Neural progenitor cell (in vitro differentiated cells): ENCODE measurements at regions not wholly inside any gene's neighbourhood (a gene's known extent, or its start where the extent isn't known, plus 50 kb on each side); places are given as distances from the start of the nearest gene placed in this dataset.

Source experiments
- DNase-seq: peaks from one replicate; pipeline ENCODE4 v3.0.0-alpha.2; 2016; ENCODE audit warnings: low spot score
- H2AFZ ChIP-seq: fragments of 200-600 bp; sonication (generic); replicated peaks from 2 replicates; pipeline ENCODE4 v1.6.1; 2016; ENCODE audit warnings: antibody characterized with exemption
- H3F3A ChIP-seq: fragments of 200-600 bp; sonication (generic); 2 replicates; pipeline ENCODE4 v1.6.1; 2016; ENCODE audit warnings: antibody characterized with exemption, low read depth
- H3K27ac ChIP-seq: fragments of 200-600 bp; sonication (generic); 2 replicates; pipeline ENCODE4 v1.5.1; 2016; ENCODE audit warnings: mild to moderate bottlenecking
- H3K27me3 ChIP-seq: fragments of 200-600 bp; sonication (generic); 2 replicates; pipeline ENCODE4 v1.6.1; 2016; ENCODE audit warnings: mild to moderate bottlenecking, moderate library complexity
- H3K36me3 ChIP-seq: fragments of 200-600 bp; sonication (generic); 2 replicates; pipeline ENCODE4 v1.5.1; 2016
- H3K4me1 ChIP-seq: fragments of 200-600 bp; sonication (generic); 2 replicates; pipeline ENCODE4 v1.6.1; 2016; ENCODE audit warnings: mixed run types
- H3K4me2 ChIP-seq: fragments of 200-600 bp; sonication (generic); 2 replicates; pipeline ENCODE4 v1.6.1; 2016
- H3K4me3 ChIP-seq: fragments of 200-600 bp; sonication (generic); 2 replicates; pipeline ENCODE4 v1.5.1; 2016
- H3K79me2 ChIP-seq: fragments of 200-600 bp; sonication (generic); 2 replicates; pipeline ENCODE4 v1.6.1; 2016; ENCODE audit warnings: low read depth
- H3K9ac ChIP-seq: fragments of 200-600 bp; sonication (generic); 2 replicates; pipeline ENCODE4 v1.6.1; 2016
- H3K9me3 ChIP-seq: fragments of 200-600 bp; sonication (generic); 2 replicates; pipeline ENCODE4 v1.5.1; 2016; ENCODE audit warnings: low read depth
- H4K20me1 ChIP-seq: fragments of 200-600 bp; sonication (generic); 2 replicates; pipeline ENCODE4 v1.6.1; 2016; ENCODE audit warnings: low read depth
- H3K27ac Mint-ChIP-seq: 3 replicates; pipeline ENCODE4 v1.8.0; 2021; ENCODE audit warnings: mixed read lengths
- H3K27me3 Mint-ChIP-seq: 2 replicates; pipeline ENCODE4 v1.8.0; 2022; ENCODE audit warnings: low read depth, mild to moderate bottlenecking, inconsistent platforms, moderate library complexity, mixed read lengths; ENCODE audit not compliant: insufficient read depth
- H3K36me3 Mint-ChIP-seq: 3 replicates; pipeline ENCODE4 v1.8.0; 2021; ENCODE audit warnings: mixed read lengths
- H3K4me1 Mint-ChIP-seq: 3 replicates; pipeline ENCODE4 v1.8.0; 2021; ENCODE audit warnings: mixed read lengths
- H3K4me3 Mint-ChIP-seq: 3 replicates; pipeline ENCODE4 v1.8.0; 2021; ENCODE audit warnings: mild to moderate bottlenecking, moderate library complexity, mixed read lengths
- H3K9me3 Mint-ChIP-seq: 3 replicates; pipeline ENCODE4 v1.8.0; 2020; ENCODE audit warnings: mixed read lengths
- EZH2 ChIP-seq: fragments of 200-600 bp; sonication (generic); IDR thresholded peaks from 2 replicates; pipeline ENCODE4 v1.6.1; 2017; ENCODE audit warnings: antibody characterized with exemption, mild to moderate bottlenecking, moderate library complexity
- EZH2phosphoT487 ChIP-seq: fragments of 200-600 bp; sonication (generic); IDR thresholded peaks from 2 replicates; pipeline ENCODE4 v1.6.1; 2017; ENCODE audit warnings: antibody characterized with exemption
- TF ChIP-seq, protein P1 (sequence below): fragments of 200-600 bp; sonication (generic); IDR thresholded peaks from 2 replicates; pipeline ENCODE4 v1.5.1; 2017; ENCODE audit warnings: antibody characterized with exemption, mild to moderate bottlenecking

DNA sequence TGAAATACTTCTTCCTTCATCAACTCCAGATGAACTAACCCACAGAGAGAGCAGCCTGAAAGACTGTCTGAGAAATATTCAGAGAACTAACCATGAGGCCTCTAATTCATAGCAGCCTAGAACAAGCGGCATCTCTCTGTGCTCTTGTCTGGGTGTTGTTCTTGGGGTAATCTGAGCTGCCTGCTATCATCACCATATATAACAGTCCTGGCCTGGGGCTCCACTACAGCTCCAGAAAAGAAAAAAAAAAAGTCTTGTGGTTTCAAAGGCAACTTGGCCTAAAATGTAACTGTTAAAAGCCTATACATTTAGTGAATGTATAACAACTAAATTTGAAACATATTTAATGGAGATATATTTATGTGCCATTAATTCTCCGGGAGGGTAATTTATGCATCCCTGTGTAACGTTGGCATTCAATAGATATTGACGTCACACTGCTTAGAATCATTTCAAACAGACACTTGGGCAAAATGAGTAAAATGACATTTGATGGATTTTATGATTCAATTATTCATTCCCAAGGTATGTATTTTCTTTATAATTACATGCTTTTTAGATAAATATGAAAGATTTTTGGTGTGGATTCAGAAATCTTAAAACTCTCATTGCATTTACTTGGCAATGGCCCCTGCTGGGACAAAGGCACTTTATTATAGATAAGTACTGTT, 294.3 kb downstream of the HRH4 start:
- Mint-ChIP-seq H3K4me3 (no peak overlapping the region), H3K4me1 (peaks cover 24% of the 10 kb centered on the region), H3K9me3 (no peaks in the 10 kb centered on the region), H3K36me3 (no peaks in the 10 kb centered on the region), H3K27ac (no peak overlapping the region), H3K27me3 (peaks cover 6% of the 10 kb centered on the region)
- Histone ChIP-seq H4K20me1 (no peaks in the 10 kb centered on the region), H3K9ac (no peak overlapping the region), H3K27me3 (no peaks in the 10 kb centered on the region), H3K4me3 (no peak overlapping the region), H3K27ac (no peak overlapping the region), H3F3A (no peaks in the 10 kb centered on the region), H3K79me2 (no peaks in the 10 kb centered on the region), H3K4me1 (no peaks in the 10 kb centered on the region), H2AFZ (no peak overlapping the region), H3K4me2 (no peak overlapping the region), H3K9me3 (no peaks in the 10 kb centered on the region), H3K36me3 (no peaks in the 10 kb centered on the region)
- TF ChIP-seq EZH2, result no peak
- no peak for TF ChIP-seq EZH2phosphoT487
- TF ChIP-seq, protein P1, sequence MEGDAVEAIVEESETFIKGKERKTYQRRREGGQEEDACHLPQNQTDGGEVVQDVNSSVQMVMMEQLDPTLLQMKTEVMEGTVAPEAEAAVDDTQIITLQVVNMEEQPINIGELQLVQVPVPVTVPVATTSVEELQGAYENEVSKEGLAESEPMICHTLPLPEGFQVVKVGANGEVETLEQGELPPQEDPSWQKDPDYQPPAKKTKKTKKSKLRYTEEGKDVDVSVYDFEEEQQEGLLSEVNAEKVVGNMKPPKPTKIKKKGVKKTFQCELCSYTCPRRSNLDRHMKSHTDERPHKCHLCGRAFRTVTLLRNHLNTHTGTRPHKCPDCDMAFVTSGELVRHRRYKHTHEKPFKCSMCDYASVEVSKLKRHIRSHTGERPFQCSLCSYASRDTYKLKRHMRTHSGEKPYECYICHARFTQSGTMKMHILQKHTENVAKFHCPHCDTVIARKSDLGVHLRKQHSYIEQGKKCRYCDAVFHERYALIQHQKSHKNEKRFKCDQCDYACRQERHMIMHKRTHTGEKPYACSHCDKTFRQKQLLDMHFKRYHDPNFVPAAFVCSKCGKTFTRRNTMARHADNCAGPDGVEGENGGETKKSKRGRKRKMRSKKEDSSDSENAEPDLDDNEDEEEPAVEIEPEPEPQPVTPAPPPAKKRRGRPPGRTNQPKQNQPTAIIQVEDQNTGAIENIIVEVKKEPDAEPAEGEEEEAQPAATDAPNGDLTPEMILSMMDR, result no peak
- no peak for DNase-seq

DNA sequence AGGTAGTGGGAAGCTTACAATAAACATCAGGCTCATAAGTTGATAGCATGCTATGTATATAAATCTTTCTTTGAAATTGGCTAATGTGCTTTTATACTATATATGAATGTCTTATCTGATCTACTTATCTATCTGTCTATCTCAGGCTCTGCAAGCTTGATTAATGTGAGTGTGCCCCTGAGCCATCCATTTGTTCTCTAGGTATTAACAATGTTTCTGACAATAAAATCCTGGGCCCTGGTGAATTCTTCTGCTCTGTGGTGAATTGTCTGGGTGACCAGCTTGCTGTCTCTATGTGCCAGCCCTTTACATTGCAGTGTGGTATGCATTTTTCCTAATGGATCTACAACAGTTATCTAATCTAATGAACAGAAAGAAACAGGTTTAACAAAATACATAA, 295.9 kb downstream of the HRH4 start:
- Histone ChIP-seq H3K4me1 (no peaks in the 10 kb centered on the region), H3K27ac (no peak overlapping the region), H3K36me3 (no peaks in the 10 kb centered on the region), H3K9me3 (no peaks in the 10 kb centered on the region), H3K4me3 (no peak overlapping the region), H3K27me3 (no peaks in the 10 kb centered on the region), H2AFZ (no peak overlapping the region), H3K4me2 (no peak overlapping the region), H3F3A (no peaks in the 10 kb centered on the region), H3K9ac (no peak overlapping the region), H4K20me1 (no peaks in the 10 kb centered on the region), H3K79me2 (no peaks in the 10 kb centered on the region)
- DNase-seq, result no peak
- no peaks in the 10 kb centered on the region for H3K36me3 Mint-ChIP-seq
- no peak overlapping the region for H3K4me3 Mint-ChIP-seq
- TF ChIP-seq EZH2phosphoT487, result no peak
- TF ChIP-seq, protein P1, result no peak
- TF ChIP-seq EZH2, result no peak
- H3K27ac Mint-ChIP-seq, result no peak overlapping the region
- peaks cover 7% of the 10 kb centered on the region for H3K9me3 Mint-ChIP-seq
- H3K4me1 Mint-ChIP-seq, result peaks cover 24% of the 10 kb centered on the region
- peaks cover 4% of the 10 kb centered on the region for H3K27me3 Mint-ChIP-seq

- H3K4me1 Mint-ChIP-seq, result peaks cover 24% of the 10 kb centered on the region
- no peak for TF ChIP-seq EZH2phosphoT487
- TF ChIP-seq EZH2, result no peak
- TF ChIP-seq, protein P1, result no peak
- H3K4me3 ChIP-seq, result no peak overlapping the region
- H3F3A ChIP-seq, result no peaks in the 10 kb centered on the region
- no peaks in the 10 kb centered on the region for H3K36me3 Mint-ChIP-seq
- no peaks in the 10 kb centered on the region for H3K36me3 ChIP-seq
- H3K4me3 Mint-ChIP-seq, result no peak overlapping the region
- H3K4me2 ChIP-seq, result no peak overlapping the region
- no peak overlapping the region for H3K9ac ChIP-seq
- no peaks in the 10 kb centered on the region for H3K79me2 ChIP-seq
- no peak for DNase-seq
- peaks cover 11% of the 10 kb centered on the region for H3K9me3 Mint-ChIP-seq
- H2AFZ ChIP-seq, result no peak overlapping the region
- H4K20me1 ChIP-seq, result no peaks in the 10 kb centered on the region
- H3K27me3 Mint-ChIP-seq, result peaks cover 4% of the 10 kb centered on the region
- no peaks in the 10 kb centered on the region for H3K9me3 ChIP-seq
- H3K27me3 ChIP-seq, result no peaks in the 10 kb centered on the region
- no peak overlapping the region for H3K27ac ChIP-seq
- H3K4me1 ChIP-seq, result no peaks in the 10 kb centered on the region
- H3K27ac Mint-ChIP-seq, result no peak overlapping the region
Observed at GRCh38 chr18:24757134-24757533, 296.7 kb downstream of the HRH4 start.
